Muscle of back (tissue), 3 donors: ENCODE measurements at regions not wholly inside any gene's neighbourhood (a gene's known extent, or its start where the extent isn't known, plus 50 kb on each side); places are given as distances from the start of the nearest gene placed in this dataset.

Experiments used
- DNase-seq, 3 donors: peaks; one replicate each; pipeline versions ENCODE4 v3.0.0 to v3.0.0-alpha.2; 2013

- no peak for DNase-seq
These were observed 222.9 kb downstream of the PLPP3 start for GRCh38 chr1:56356376-56356990.

DNA sequence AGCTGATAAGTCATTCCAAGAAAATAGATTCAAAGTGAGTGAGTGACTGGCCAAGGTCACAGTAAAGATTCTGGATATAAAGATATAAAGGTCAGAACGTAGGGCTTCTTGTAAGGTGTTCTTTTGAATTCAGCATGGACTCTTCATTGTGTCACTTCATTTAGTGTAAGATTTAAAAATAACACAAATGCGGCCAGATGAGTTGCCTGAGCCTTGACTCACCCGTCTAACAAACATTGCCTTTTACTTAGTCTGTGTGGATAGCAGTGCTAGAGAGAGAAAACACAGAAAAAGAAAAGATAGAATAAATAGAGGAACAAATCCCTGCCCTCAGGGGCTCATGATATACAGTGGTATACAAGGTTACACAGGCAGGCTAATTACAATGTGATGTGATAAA lies 223.4 kb downstream of the PLPP3 start:
- no peak for DNase-seq

DNA sequence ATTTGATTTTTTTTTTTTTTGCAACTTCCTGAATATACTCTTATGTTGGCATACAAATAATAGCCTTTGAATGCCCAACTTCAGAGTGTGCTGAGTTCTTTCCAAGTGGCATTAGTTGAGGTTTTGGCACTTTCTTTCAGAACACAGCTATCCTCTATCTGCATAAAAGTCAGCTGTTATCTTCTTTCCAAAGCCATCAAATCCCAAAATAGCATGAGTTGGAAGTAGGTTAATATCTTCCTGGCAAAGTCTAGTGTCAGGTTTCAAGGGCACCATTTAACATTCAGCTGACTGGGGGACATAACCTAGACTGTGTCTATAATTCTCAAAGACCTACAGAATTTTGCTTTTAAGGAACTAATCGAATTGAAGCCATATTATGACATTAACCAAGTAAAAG lies 223.9 kb downstream of the PLPP3 start:
- DNase-seq = peak; percentile 30 to 58 (median 41)

- no peak for DNase-seq
These were observed 233.5 kb downstream of the PLPP3 start for GRCh38 chr1:56345831-56346230.

- DNase-seq = no peak
These were observed 238.4 kb downstream of the PLPP3 start for GRCh38 chr1:56340977-56341376.

GRCh38 chr1:56339786-56340465 lies 239.4 kb downstream of the PLPP3 start:
- DNase-seq = no peak

GRCh38 chr1:56339093-56339492 lies 240.3 kb downstream of the PLPP3 start:
- no peak for DNase-seq

- DNase-seq = no peak
These were observed 242.4 kb downstream of the PLPP3 start for GRCh38 chr1:56336982-56337381.

- no peak for DNase-seq
These were observed 244.0 kb downstream of the PLPP3 start for GRCh38 chr1:56335394-56335793.

- peak in 2 of 3 donors; percentile 56 to 59 for DNase-seq
These were observed 245.3 kb downstream of the PLPP3 start for GRCh38 chr1:56334047-56334446.

- no peak for DNase-seq
These were observed 245.9 kb downstream of the PLPP3 start for GRCh38 chr1:56333461-56333860.

DNA sequence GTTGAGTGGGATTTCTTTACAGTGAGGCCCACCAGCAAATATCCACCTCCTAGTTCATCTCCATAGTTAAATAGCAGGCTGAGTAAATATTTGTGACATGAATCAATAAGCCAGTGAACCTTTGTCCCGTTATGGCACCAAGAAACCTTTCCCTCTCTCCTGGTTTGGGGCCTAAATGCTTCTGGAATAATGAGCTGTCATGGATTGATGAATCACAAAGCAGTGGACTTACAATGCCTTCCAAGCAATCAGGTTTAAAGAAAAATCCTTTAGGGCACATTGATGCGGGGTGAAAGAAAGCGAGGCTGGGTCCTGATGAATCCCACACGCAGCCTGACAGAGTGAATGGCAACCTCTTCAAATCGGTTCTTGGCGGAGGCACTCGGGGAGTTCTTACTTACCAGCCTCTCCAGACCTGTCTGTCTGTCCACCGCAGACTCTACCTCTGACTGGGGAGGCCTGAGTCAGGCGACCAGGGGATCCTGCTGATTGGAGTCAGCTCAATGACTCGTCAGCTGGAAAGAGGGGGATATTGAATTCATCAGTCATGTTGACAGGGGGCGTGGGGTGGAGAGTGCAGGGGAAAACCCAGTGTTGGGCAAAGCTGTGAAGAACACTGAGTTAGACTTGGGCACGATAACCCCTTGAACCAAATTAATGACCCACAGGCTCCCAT lies 247.3 kb downstream of the PLPP3 start:
- DNase-seq = no peak

DNA sequence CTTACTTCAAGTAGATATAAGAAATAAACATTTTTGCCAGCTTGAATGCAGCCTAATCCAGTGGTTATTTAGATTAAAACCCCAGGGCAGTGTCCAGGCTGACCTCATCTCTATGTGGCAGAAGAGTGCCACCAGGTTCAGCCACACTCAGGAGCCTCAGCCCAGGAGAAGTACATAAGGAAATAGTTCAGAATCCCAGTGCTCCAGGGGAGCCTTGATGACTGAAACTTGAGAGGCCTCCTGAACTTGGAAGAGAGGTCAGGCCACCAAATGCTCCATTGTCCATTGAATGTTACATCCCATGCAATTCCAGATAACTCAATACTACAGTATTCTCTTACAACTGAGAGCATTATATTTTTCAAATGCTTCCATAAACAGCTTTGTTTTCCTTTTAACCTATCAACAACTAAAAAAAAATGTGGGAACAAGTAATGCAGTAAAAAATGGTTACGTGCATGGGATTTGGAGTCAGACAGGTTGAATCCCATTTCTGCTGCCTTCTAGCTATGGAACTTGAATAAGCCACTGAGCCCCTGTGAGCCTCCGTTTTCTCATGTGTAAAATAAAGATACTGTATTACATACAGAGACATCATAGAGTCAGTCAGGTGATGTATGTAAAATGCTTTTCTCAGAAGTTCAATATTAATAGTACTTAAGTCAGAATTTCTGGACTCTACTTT lies 248.0 kb downstream of the PLPP3 start:
- no peak for DNase-seq

DNA sequence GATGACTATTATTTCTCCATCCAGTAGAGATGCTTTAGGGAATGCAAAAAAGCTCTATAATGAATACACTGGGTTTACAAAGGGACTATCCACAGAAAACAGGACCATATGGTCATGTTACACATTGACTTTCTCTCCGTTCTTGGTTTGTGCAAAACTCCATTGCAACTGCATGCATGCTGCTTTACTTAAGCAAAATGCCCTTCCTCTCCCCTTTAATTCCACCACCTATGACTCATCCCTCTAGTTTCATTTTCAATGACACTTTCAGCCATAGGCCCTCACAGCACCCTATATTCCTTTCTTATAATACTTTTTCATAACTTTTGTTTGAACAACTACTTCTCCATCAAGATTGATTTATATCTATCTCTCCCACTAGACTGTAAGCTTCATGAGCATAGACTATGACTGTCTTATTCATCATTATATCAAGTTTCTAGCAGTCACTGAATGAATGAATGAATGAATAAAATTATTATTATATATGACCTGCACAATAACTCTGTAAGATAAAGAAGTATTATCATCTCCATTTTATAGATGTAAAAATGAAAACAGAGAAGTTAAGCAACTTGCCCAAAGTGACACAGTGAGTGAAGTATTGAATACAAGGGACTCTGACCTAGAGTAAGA lies 248.9 kb downstream of the PLPP3 start:
- peak in 1 of 3 donors; percentile 39 for DNase-seq

DNA sequence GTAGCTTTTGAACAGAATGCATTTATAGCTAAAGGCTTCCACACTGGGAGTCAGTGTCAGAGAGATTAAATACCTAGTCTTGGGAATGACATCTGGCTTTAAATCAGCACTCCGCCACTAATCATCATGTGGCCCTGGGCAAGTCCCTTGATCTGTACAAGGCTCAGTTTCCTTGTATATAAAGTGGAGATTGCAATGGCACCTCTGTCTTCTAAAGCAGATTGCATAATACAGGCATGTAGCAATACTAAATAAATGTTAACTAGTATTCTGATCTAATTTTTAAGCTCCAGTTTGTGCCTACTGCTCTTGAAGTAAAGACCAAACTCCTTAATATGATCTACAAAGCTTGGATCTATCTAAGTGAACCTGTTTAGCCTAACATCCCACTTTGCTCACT lies 249.4 kb downstream of the PLPP3 start:
- DNase-seq = no peak

- no peak for DNase-seq
These were observed 252.2 kb downstream of the PLPP3 start for GRCh38 chr1:56327195-56327594.

DNA sequence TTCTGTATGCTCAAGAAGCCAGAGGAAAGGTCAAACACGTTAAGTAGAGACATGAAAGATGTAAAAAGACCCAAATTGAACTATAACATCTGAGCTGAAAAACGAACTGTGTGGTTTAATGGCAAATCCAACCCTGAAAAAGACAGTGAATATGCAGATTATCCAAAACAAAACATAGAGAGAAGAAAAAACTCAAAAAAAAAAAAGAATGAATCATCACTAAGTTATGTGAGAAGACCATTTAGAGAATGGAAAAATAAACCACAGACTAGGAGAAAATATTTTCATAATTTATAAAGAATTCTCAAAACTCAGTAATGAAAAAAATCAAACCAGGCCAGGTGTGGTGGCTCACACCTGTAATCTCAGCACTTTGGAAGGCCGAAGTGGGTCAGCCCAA lies 253.3 kb downstream of the PLPP3 start:
- DNase-seq = no peak

- DNase-seq = no peak
These were observed 254.9 kb downstream of the PLPP3 start for GRCh38 chr1:56324504-56324903.

DNA sequence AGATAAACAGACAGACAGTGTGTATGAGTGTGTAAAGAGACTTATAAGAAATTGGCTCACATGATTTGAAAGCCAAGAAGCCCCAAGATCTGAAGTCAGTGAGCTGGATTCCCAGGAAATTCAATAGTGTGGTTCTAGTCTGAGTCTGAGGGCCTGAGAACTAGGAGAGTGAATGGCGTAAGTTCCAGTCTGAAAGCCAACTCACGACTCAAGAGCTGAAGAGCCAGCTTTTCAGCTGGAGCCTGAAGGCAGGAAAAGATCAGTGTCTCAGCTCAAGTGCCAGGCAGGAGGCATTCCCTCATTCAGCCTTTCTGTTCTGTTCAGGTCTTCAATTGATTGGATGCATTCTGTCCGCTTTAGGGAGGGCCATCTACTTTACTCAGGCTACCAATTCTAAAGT lies 257.2 kb downstream of the PLPP3 start:
- DNase-seq = peak in 2 of 3 donors; percentile 23 to 48

GRCh38 chr1:56321150-56321490 lies 258.2 kb downstream of the PLPP3 start:
- DNase-seq = no peak

DNA sequence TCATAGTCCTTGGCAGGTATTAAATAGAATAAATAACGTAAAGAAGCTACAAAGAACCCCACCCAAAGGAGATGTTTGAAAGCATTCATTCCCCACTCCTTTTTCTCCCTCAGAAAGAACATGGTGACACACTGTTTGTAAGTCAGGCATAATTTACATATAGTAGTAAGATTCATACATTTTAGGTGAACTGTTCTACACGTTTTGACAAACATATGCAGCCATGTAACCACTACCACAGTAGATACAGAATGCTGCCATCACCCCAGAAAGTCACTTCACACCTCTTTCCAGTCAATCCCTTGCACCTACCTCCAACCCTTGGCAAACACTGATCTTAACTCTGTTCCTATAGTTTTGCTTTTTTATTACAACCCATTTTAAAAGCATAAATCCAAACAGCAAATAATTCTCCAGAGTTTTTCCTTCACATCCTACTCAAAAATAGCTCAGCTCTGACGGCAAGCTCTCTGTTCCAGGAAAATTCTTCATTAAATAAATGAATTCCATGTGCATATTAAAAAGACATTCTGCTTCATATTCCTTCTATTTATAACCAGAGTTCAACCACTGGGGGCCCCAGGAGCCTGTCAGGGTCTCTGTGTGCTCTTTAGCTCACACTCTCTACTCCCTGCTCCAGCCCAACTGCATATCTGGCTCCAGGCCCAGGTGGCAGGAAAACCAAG lies 258.8 kb downstream of the PLPP3 start:
- DNase-seq = peak; percentile 64 to 89 (median 69)

- DNase-seq = no peak
These were observed 261.6 kb downstream of the PLPP3 start for GRCh38 chr1:56317722-56318121.
